CD4-positive, alpha-beta T cell treated with Interleukin-17A for 4 hours (primary cell): ENCODE measurements at regions not wholly inside any gene's neighbourhood (a gene's known extent, or its start where the extent isn't known, plus 50 kb on each side); places are given as distances from the start of the nearest gene placed in this dataset.
A peak's percentile ranks its signal among the peaks of the same experiment; 100 is the strongest.
"Not testable (repeated sequence)": the region's sequence is repeated elsewhere in the genome, so short reads cannot be mapped to it uniquely, and the experiment has no call there.

Experiments used
- DNase-seq: peaks from one replicate; pipeline ENCODE4 v3.0.0-alpha.2; 2020; ENCODE audit warnings: mixed read lengths

DNA sequence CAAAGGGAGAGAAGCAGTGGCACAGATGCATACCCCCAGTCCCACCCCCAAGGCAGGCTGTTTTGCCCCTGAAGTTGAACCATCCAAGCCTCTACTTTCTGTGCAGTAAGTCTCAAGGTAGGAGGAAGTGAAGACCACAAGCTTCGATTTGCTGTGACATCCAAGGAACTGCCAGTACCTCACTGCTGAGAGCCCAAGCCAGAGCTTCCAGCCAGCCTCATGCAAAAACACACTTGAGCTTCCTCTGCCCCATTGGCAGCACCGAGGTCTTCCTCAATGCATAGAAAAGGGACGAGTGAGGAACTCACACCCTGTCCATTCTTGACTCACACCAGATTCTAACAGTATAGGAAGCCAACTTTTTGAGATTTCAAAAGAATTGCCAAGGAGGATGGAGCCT lies 311.7 kb downstream of the BCL2L11 start:
- not testable (repeated sequence) for DNase-seq

GRCh38 chr2:111432916-111433499 lies 312.3 kb downstream of the BCL2L11 start:
- DNase-seq = not testable (repeated sequence)

DNA sequence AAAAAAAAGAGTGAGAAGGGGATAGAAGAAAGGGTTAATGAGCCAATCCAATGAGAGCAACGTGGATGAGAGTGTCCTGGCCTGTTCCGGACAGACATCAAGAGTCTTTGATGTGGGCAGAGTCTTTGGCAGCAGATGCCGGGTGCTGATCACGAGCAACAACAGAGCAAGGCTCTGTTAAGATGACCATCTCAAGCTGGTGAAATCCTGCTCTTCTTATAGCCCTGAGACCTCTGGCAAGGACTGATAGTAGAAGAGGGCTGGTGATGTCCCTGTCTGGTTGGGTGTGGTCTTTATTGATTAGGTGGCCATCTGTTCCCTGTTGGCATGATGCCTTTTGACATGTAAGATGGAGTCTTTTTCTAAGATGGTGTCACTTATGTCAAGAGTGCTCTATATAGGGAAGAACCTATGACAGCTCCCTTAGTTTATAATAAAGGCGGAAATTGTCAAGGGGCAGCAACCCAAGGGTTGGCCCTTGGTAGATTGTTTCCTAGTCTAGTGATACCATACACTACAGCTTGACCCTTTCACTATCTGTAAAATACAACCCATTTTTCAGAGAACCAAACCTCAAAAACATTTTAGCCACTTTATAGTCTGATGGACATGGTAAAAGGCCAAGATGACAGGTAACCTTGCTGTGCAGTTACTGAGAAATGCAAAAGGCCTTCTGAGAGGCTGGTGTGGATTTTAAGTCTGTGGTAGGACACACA lies 313.3 kb downstream of the BCL2L11 start:
- not testable (repeated sequence) for DNase-seq

DNA sequence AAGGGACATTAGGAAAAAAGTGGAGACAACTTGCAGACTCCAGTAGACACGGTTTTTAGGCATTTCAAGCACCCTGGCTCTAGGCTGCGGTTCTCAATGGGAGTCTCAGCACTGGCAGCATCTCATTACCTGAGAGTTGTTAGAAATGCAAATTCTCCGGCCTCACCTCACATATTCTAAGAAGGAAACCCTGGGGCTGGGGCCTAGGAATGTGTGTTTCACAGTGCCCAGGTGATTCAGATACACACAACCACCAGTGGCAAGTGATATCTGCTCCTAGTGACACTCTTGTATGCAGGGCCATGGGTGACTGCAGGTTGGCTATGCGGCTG lies 313.9 kb downstream of the BCL2L11 start:
- not testable (repeated sequence) for DNase-seq

DNA sequence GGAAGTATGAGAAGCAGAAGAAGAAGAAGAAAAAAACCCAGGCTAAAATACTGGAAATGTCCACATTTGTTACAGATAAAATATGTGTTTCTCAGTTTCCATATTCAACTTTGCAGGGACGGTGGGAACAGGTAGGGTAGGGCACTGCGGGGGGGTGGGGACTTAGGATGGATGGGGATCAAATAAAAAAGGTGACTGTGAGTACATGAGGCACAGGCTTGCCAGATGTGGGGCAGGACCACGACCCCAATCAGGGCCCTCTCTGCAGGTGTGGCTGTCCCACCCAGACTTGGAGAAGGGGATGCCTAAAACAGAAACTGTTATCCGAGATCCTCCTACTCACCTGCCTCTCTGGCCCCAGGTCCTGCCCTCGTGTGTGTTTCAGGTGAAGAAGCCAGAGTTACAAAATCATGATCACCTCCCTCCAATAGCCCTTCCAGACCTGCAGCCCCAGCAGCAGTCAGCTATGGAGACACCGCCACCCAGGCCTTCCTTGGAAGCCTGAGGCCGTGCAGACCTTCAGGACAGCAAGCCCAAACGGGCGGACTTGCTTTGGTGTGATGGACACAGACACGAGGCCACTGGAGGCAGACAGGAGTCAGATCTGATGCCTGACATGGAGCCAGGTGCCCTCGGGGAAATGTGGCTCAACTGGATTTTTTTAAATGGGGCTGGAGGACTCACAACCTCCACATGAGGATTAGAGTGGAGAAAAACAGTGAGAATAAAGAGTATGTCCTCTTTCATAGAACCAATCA lies 315.0 kb downstream of the BCL2L11 start:
- not testable (repeated sequence) for DNase-seq

DNA sequence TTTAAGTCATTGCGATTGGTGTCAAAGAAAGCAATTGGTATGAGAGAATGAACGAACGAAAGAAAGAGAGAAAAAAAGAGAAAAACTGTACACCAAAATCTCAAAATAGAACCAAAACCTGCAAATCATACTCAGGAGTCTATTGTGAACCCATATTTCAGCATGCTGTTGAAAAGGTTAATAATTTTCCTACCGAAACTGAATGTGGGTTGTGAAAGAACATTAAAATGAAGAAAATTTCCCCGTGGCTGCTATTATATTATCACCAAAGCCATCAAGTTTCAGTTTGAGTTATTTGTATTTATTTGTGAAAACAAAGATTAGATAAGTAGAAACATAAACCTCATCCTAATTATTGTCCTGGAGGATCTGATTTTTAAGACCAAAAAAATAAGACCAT lies 315.7 kb downstream of the BCL2L11 start:
- DNase-seq = not testable (repeated sequence)

GRCh38 chr2:111437288-111437990 lies 316.7 kb downstream of the BCL2L11 start:
- DNase-seq = not testable (repeated sequence)

GRCh38 chr2:111438161-111438560 lies 317.4 kb downstream of the BCL2L11 start:
- DNase-seq = not testable (repeated sequence)

DNA sequence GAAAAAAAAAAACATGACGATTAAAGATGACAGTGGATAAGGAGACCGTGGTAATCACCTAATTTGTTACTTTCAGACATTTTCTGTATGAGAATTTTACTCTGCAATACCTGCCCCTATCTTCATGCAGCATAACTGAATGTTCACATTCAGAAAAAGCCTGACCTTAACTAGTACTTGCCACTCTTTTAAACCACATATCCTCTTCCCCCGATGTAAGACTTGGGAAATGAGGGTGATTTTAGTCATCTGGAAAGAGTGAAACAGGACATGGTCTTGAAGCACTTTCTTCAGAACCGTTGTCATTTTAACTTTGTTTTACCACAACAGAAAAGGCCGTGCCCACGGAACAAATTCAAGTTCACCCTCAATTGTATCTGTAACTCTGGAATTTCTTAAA lies 318.5 kb downstream of the BCL2L11 start:
- not testable (repeated sequence) for DNase-seq

- not testable (repeated sequence) for DNase-seq
These were observed 320.9 kb downstream of the BCL2L11 start for GRCh38 chr2:111441614-111442013.

DNA sequence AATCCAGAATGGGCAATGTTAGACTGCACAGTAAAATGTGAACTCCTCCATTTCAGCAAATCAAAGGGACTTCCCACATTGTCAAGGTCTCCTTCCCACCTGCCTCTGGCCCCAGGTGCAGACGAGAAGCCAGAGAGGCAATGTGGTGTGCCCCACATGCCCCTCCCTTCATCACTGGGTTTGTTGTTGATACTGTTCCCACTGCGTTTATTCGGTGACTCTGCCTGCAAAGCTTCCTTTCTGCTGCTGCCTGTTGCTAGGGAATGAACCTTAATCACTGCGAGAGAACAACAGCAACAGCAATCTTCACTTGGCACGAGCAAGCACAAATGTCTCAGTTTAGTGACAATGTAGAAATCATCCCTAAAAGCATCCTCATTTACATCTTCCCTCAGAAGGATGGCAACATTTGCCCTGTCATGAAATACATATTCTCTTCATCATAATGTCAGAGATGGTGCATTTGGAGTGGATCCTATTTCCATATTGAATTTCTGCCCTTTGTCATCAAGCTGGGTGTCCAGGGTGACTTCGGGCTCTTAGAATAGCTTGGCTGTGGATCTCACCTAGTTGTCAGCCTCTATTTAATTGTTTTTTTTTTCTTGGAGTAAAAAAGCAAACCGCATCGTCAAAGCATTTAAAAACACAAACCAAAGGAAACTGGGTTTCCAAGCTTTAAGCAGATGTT lies 322.2 kb downstream of the BCL2L11 start:
- DNase-seq = not testable (repeated sequence)

DNA sequence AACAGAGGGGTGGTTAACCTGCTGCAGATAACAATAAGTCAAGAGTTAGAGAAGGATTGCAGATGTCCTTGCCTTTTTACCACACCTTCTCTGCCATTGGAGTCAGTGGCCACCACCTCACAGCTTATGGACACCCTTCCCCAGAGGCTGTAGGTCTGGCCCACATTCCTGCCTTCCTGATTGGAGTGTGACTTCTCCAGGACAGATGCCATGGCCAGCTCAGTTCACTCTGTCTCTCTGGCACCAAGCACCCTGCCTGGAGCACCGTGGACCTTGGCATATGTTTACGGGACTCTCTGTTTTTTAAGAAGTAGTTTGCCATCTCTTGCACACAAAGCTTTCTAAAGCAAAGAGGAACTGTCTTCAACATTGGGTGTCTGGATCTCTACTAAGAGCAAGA lies 323.8 kb downstream of the BCL2L11 start:
- not testable (repeated sequence) for DNase-seq

DNA sequence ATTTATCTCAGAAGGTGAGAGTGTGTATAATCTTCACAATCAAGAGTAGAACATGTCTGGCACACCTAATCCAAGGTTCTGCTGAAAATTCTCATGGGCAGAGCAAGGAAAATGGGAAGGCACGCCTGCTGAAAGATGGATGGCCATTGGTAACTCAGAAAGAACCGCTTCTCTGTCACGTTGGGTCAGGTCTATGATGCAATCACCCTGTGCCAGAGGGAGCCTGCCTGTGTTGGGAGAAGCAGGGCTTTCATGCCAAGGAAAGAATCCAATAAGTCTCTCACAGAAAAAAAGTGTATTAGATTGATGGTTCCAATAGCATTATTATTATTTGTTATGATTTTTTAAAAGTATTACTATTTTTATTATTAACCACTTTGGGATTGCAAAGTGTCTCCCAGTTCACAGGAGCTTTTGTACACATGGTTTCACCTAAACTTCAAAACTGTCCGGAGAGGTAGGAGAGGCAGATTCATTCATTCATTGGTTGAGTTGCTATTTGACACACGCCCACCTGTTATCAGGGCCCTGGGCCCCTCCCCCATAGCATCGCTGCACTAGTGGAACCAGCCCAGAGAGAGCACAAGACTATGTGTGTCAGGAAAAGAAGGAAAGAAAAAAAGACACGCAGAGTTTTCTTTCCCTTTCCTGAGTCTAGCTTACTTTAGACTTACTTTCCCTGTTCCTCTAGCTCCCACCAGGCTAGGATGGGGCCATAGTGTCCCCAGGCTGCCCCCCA lies 324.6 kb downstream of the BCL2L11 start:
- not testable (repeated sequence) for DNase-seq

- DNase-seq = not testable (repeated sequence)
These were observed 325.2 kb downstream of the BCL2L11 start for GRCh38 chr2:111445941-111446340.

GRCh38 chr2:111447482-111447881 lies 326.8 kb downstream of the BCL2L11 start:
- DNase-seq = not testable (repeated sequence)

DNA sequence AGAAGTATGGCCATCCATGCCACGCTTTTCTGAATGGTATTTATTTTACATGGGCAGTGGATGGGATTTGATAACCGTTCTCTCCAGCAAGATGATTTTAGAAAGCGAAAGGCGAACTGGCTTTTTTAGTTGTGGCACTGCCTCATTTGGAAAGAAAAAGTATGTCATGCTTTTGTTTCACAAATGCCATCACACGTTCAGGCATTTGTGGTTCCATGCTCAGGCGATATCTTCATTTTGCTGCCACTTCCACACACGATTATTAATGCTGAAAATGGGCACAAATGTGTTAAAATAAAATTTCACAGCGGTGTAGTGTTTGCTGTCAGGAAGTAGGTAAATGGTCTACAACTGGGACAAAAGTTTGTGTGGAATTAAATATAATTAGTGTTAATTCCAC lies 328.1 kb downstream of the BCL2L11 start:
- not testable (repeated sequence) for DNase-seq

GRCh38 chr2:111450526-111450925 lies 329.8 kb downstream of the BCL2L11 start:
- not testable (repeated sequence) for DNase-seq

DNA sequence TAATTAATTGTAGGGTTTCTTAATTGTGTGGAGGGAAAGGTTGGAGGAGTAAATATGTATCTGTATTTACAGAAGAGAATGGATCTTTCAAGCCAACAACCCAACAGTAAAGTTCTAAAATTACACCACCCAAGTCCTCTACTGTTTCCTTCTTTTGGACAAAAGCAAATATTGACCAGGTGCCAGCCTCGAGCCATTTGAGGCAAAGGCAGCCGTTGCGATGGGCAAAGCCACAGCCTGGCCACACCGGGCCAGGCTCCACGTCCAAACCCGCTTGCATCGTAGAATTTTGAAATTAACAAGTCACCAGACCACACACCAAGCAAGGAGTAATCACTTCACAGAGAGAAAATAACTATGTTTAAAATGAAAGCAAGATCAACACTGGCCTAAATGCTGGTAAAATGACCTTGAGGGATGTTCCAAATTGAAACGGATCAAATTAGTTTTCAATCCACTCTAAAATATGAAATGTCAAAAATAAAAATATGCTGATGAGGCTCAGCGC lies 331.0 kb downstream of the BCL2L11 start:
- not testable (repeated sequence) for DNase-seq

GRCh38 chr2:111452208-111452607 lies 331.5 kb downstream of the BCL2L11 start:
- not testable (repeated sequence) for DNase-seq

GRCh38 chr2:111453308-111453707 lies 332.6 kb downstream of the BCL2L11 start:
- not testable (repeated sequence) for DNase-seq

GRCh38 chr2:111453816-111454215 lies 333.1 kb downstream of the BCL2L11 start:
- not testable (repeated sequence) for DNase-seq

GRCh38 chr2:111454404-111454803 lies 333.7 kb downstream of the BCL2L11 start:
- peak; percentile 20 for DNase-seq
